OCI-LY1 (cell line): ENCODE measurements at regions not wholly inside any gene's neighbourhood (a gene's known extent, or its start where the extent isn't known, plus 50 kb on each side); places are given as distances from the start of the nearest gene placed in this dataset.

ENCODE experiments used
- CTCF ChIP-seq: fragments of 200-600 bp; sonication (generic), shearing (Covaris generic); IDR thresholded peaks from 2 replicates; pipeline ENCODE4 v1.5.1; 2017; ENCODE audit warnings: mild to moderate bottlenecking, antibody characterized with exemption, low read length, moderate library complexity, mixed read lengths
- EZH2 ChIP-seq: fragments of 200-600 bp; sonication (generic), shearing (Covaris generic); IDR thresholded peaks from 2 replicates; pipeline ENCODE4 v1.8.0; 2017; ENCODE audit warnings: borderline replicate concordance, mixed run types, mild to moderate bottlenecking, antibody characterized with exemption, low read length, moderate library complexity, mixed read lengths

- TF ChIP-seq CTCF (no peak), EZH2 (no peak)
These were observed 382.9 kb downstream of the TMEM121 start for GRCh38 chr14:105909046-105909827.
